Gastrocnemius medialis (tissue), 4 donors: ENCODE measurements at regions not wholly inside any gene's neighbourhood (a gene's known extent, or its start where the extent isn't known, plus 50 kb on each side); places are given as distances from the start of the nearest gene placed in this dataset.

Experiments used
- CTCF ChIP-seq, 5 experiments: fragments of 450-650 bp in 3 of 5; fragments of 200-600 bp in 2 of 5; sonication (generic) in 2 of 5; IDR thresholded peaks in 4 of 5; conservative IDR thresholded peaks in 1 of 5; 1 replicate in 4 of 5; 2 replicates in 1 of 5; pipeline ENCODE4 v1.5.1; 2016 to 2019; ENCODE audit warnings: antibody characterized with exemption in 5 of 5, mild to moderate bottlenecking in 3 of 5, moderate library complexity in 3 of 5
- POLR2A ChIP-seq, 2 donors: fragments of 450-650 bp; IDR thresholded peaks; one replicate each; pipeline ENCODE4 v1.6.1; 2017; ENCODE audit warnings: antibody characterized with exemption in 2 of 2, mild to moderate bottlenecking in 2 of 2, moderate library complexity in 2 of 2

DNA sequence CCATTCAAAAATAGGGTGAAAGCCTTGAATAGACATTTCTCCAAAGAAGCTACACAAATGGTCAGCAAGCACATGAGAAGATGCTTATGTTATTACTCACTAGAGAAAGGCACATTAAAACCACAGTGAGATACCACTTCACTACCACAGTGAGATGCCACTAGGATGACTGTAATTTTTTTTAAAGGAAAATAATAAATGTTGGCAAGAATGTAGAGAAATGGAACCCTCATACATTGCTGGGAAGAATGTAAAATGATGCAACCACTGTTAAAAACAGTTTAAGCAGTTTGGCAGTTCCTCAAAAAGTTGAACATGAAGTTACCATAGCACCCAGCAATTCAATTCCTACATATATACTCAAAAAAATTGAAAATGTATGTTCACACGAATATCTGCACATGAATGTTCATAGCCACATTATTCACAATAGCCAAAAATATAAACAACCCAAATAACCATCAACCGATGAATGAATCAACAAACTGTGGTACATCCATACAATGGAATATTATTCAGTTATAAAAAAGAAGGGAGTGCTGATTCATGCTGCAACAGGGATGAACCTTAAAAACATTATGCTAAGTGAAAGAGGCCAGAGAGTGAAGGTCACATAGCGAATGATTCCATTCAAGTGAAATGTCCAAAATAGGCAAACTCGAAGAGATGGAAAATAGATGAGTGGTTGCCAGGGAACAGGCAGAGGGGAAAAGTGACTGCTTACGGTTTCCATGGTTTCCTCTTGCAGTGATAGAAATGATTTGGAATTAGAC is 156.2 kb upstream of the NDUFV2 start:
- no peak for TF ChIP-seq CTCF (IDR thresholded peaks at IDR 0.05 in 4 of 5, conservative IDR thresholded peaks at IDR 0.05 in 1 of 5)
- TF ChIP-seq POLR2A (IDR thresholded peaks at IDR 0.05) = no peak
